22Rv1 (cell line): ENCODE measurements at regions not wholly inside any gene's neighbourhood (a gene's known extent, or its start where the extent isn't known, plus 50 kb on each side); places are given as distances from the start of the nearest gene placed in this dataset.

Experiments
- H3K27ac ChIP-seq: fragments of 450-650 bp; 2 replicates; pipeline ENCODE4 v1.5.1; 2017
- CTCF ChIP-seq: fragments of 450-650 bp; IDR thresholded peaks from 2 replicates; pipeline ENCODE4 v1.5.1; 2017; ENCODE audit warnings: mild to moderate bottlenecking
- ZFX ChIP-seq: fragments of 450-650 bp; IDR thresholded peaks from 2 replicates; pipeline ENCODE4 v1.6.1; 2017; ENCODE audit warnings: antibody characterized with exemption, borderline replicate concordance

- H3K27ac ChIP-seq: no peak overlapping the region
- TF ChIP-seq ZFX: no peak
- TF ChIP-seq CTCF: no peak
Measured at GRCh38 chr7:25994433-25994994, 157.5 kb upstream of the NFE2L3 start.

GRCh38 chr7:25995216-25995615, 156.8 kb upstream of the NFE2L3 start:
- TF ChIP-seq CTCF (no peak), ZFX (no peak)
- H3K27ac ChIP-seq: no peak overlapping the region

GRCh38 chr7:25996006-25996408, 156.0 kb upstream of the NFE2L3 start:
- TF ChIP-seq CTCF (peak; percentile 33), ZFX (no peak)

GRCh38 chr7:25998499-25998898, 153.5 kb upstream of the NFE2L3 start:
- TF ChIP-seq CTCF: no peak
- no peak for TF ChIP-seq ZFX
- no peak overlapping the region for H3K27ac ChIP-seq

More at GRCh38 chr7:25996006-25996408, 156.0 kb upstream of the NFE2L3 start:
- H3K27ac ChIP-seq: no peak overlapping the region

- no peak overlapping the region for H3K27ac ChIP-seq
- TF ChIP-seq CTCF (no peak), ZFX (no peak)
Measured at GRCh38 chr7:26000841-26001240, 151.2 kb upstream of the NFE2L3 start.

- no peak overlapping the region for H3K27ac ChIP-seq
- TF ChIP-seq ZFX (no peak), CTCF (no peak)
Measured at GRCh38 chr7:26001662-26002244, 150.2 kb upstream of the NFE2L3 start.

GRCh38 chr7:26005683-26006410, 146.2 kb upstream of the NFE2L3 start:
- H3K27ac ChIP-seq: no peak overlapping the region
- TF ChIP-seq CTCF (no peak), ZFX (no peak)
